ENCODE measurements at regions not wholly inside any gene's neighbourhood (a gene's known extent, or its start where the extent isn't known, plus 50 kb on each side); places are given as distances from the start of the nearest gene placed in this dataset.

GRCh38 chr20:22214296-22214695 is 370.1 kb downstream of the FOXA2 start:
- TF ChIP-seq POLR2A (IDR thresholded peaks at IDR 0.05) (no peak), CTCF (IDR thresholded peaks at IDR 0.05) (no peak)

Measured in thyroid gland (tissue), 4 donors.